ENCODE measurements at regions not wholly inside any gene's neighbourhood (a gene's known extent, or its start where the extent isn't known, plus 50 kb on each side); places are given as distances from the start of the nearest gene placed in this dataset.

DNA sequence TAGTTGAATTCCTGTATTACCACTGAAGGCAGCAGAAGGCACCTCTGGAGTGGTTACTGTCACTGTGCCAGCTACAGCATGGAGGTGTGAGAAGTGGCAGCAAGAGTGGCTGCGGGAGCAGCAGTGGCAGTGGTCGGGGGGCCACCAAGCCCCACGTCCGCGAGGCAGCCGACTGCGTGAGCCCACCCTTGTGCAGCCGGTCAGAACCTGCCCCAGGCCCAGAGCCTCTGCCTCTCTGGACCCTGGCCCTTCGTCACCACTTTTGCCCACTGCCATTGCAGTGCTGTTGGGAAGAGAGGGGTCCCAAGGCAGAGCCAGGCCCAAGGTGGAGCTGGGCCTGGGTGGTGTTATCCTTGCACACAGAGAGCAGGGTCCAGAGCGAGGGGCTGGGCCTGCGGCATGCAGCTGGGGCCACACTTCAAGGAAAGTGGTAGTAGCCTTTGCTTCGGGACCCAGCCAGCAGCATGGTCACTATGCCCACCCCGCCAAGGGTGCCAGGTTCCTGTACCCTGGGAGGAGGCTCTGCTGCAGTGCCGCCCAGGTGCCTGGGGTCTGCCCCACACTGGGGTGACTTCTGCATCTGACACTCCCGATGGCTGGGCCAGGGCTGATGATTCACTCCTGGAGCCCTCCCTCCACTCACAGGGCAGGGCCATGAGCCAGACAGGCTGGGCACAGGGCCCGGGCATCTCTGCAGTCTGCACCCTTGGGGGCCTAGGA lies 450.1 kb upstream of the LRATD1 start:
- TF ChIP-seq CREB1 (CRISPR knock-in tag; IDR thresholded peaks at IDR 0.05; ENCODE audit: low read depth), result no peak
- TF ChIP-seq, protein P1, sequence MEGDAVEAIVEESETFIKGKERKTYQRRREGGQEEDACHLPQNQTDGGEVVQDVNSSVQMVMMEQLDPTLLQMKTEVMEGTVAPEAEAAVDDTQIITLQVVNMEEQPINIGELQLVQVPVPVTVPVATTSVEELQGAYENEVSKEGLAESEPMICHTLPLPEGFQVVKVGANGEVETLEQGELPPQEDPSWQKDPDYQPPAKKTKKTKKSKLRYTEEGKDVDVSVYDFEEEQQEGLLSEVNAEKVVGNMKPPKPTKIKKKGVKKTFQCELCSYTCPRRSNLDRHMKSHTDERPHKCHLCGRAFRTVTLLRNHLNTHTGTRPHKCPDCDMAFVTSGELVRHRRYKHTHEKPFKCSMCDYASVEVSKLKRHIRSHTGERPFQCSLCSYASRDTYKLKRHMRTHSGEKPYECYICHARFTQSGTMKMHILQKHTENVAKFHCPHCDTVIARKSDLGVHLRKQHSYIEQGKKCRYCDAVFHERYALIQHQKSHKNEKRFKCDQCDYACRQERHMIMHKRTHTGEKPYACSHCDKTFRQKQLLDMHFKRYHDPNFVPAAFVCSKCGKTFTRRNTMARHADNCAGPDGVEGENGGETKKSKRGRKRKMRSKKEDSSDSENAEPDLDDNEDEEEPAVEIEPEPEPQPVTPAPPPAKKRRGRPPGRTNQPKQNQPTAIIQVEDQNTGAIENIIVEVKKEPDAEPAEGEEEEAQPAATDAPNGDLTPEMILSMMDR (conservative IDR thresholded peaks at IDR 0.05; ENCODE audit: low read depth in 2 of 2), result no peak

DNA sequence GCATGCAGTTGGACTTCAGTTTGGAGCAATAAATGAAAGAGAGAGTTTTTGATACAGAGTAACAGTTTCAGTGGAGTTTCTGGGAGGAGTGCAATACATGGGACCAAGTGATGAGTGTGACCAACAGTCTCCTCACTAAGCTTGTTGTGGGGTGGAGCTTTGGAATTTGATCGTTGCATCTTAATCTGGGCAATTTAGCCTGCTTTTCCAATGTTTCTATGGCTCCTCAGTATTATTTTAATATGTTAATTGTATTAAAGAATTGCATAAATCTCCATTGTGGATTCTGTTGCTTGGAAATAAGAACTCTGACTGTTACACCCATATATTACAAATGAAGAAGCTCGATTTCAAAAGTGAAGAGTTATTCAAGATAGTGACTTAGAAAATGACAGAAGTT lies 446.6 kb upstream of the LRATD1 start:
- Mint-ChIP-seq H3K27me3 (ENCODE audit: insufficient read depth, low read depth, poor library complexity) (peaks cover 2% of the 10 kb centered on the region), H3K36me3 (ENCODE audit: low read depth) (peaks cover 7% of the 10 kb centered on the region; the same call in 1 of the 3 replicates), H3K27ac (no peak overlapping the region), H3K9me3 (peaks cover 13% of the 10 kb centered on the region; the same call in 2 of the 3 replicates), H3K4me3 (no peak overlapping the region), H3K4me1 (no peaks in the 10 kb centered on the region; the same call in 2 of the 3 replicates)
- Histone ChIP-seq H3F3A (replicated peaks; ENCODE audit: low read depth) (no peaks in the 10 kb centered on the region), H2AFZ (no peak overlapping the region), H3K4me2 (no peak overlapping the region), H4K20me1 (replicated peaks; ENCODE audit: insufficient read depth) (no peaks in the 10 kb centered on the region), H3K36me3 (ENCODE audit: insufficient read depth) (no peaks in the 10 kb centered on the region), H3K9me2 (ENCODE audit: insufficient read depth) (0 out of 2 replicates have a peak, but pooled peaks cover 4% of the 10 kb centered on the region), H3K4me3 (no peak overlapping the region), H3K27ac (ENCODE audit: low read depth) (no peak overlapping the region), H3K79me2 (replicated peaks; ENCODE audit: insufficient read depth) (no peaks in the 10 kb centered on the region), H3K4me1 (ENCODE audit: insufficient read depth) (peaks cover 5% of the 10 kb centered on the region; the same call in 1 of the 2 replicates), H3K27me3 (ENCODE audit: insufficient read depth) (no peaks in the 10 kb centered on the region)
- DNase-seq (ENCODE audit: low spot score) (no peak), ATAC-seq (no peak)
- TF ChIP-seq NANOG (IDR thresholded peaks at IDR 0.05; ENCODE audit: borderline replicate concordance) (no peak), CREB1 (CRISPR knock-in tag; IDR thresholded peaks at IDR 0.05; ENCODE audit: low read depth) (no peak), POLR2AphosphoS5 (IDR thresholded peaks at IDR 0.05; ENCODE audit: low read depth) (no peak), EZH2 (IDR thresholded peaks at IDR 0.05; ENCODE audit: low read depth, unreplicated experiment) (no peak), ZNF114 (CRISPR knock-in tag; IDR thresholded peaks at IDR 0.05) (no peak), STAT1 (IDR thresholded peaks at IDR 0.05; ENCODE audit: unreplicated experiment) (no peak), ZNF331 (CRISPR knock-in tag; IDR thresholded peaks at IDR 0.05; ENCODE audit: low read depth) (no peak), JUNB (IDR thresholded peaks at IDR 0.05; ENCODE audit: unreplicated experiment) (no peak), EZH2phosphoT487 (IDR thresholded peaks at IDR 0.05; ENCODE audit: unreplicated experiment) (no peak)
- TF ChIP-seq, protein P2, sequence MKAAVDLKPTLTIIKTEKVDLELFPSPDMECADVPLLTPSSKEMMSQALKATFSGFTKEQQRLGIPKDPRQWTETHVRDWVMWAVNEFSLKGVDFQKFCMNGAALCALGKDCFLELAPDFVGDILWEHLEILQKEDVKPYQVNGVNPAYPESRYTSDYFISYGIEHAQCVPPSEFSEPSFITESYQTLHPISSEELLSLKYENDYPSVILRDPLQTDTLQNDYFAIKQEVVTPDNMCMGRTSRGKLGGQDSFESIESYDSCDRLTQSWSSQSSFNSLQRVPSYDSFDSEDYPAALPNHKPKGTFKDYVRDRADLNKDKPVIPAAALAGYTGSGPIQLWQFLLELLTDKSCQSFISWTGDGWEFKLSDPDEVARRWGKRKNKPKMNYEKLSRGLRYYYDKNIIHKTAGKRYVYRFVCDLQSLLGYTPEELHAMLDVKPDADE (IDR thresholded peaks at IDR 0.05), result no peak
- TF ChIP-seq, protein P3, sequence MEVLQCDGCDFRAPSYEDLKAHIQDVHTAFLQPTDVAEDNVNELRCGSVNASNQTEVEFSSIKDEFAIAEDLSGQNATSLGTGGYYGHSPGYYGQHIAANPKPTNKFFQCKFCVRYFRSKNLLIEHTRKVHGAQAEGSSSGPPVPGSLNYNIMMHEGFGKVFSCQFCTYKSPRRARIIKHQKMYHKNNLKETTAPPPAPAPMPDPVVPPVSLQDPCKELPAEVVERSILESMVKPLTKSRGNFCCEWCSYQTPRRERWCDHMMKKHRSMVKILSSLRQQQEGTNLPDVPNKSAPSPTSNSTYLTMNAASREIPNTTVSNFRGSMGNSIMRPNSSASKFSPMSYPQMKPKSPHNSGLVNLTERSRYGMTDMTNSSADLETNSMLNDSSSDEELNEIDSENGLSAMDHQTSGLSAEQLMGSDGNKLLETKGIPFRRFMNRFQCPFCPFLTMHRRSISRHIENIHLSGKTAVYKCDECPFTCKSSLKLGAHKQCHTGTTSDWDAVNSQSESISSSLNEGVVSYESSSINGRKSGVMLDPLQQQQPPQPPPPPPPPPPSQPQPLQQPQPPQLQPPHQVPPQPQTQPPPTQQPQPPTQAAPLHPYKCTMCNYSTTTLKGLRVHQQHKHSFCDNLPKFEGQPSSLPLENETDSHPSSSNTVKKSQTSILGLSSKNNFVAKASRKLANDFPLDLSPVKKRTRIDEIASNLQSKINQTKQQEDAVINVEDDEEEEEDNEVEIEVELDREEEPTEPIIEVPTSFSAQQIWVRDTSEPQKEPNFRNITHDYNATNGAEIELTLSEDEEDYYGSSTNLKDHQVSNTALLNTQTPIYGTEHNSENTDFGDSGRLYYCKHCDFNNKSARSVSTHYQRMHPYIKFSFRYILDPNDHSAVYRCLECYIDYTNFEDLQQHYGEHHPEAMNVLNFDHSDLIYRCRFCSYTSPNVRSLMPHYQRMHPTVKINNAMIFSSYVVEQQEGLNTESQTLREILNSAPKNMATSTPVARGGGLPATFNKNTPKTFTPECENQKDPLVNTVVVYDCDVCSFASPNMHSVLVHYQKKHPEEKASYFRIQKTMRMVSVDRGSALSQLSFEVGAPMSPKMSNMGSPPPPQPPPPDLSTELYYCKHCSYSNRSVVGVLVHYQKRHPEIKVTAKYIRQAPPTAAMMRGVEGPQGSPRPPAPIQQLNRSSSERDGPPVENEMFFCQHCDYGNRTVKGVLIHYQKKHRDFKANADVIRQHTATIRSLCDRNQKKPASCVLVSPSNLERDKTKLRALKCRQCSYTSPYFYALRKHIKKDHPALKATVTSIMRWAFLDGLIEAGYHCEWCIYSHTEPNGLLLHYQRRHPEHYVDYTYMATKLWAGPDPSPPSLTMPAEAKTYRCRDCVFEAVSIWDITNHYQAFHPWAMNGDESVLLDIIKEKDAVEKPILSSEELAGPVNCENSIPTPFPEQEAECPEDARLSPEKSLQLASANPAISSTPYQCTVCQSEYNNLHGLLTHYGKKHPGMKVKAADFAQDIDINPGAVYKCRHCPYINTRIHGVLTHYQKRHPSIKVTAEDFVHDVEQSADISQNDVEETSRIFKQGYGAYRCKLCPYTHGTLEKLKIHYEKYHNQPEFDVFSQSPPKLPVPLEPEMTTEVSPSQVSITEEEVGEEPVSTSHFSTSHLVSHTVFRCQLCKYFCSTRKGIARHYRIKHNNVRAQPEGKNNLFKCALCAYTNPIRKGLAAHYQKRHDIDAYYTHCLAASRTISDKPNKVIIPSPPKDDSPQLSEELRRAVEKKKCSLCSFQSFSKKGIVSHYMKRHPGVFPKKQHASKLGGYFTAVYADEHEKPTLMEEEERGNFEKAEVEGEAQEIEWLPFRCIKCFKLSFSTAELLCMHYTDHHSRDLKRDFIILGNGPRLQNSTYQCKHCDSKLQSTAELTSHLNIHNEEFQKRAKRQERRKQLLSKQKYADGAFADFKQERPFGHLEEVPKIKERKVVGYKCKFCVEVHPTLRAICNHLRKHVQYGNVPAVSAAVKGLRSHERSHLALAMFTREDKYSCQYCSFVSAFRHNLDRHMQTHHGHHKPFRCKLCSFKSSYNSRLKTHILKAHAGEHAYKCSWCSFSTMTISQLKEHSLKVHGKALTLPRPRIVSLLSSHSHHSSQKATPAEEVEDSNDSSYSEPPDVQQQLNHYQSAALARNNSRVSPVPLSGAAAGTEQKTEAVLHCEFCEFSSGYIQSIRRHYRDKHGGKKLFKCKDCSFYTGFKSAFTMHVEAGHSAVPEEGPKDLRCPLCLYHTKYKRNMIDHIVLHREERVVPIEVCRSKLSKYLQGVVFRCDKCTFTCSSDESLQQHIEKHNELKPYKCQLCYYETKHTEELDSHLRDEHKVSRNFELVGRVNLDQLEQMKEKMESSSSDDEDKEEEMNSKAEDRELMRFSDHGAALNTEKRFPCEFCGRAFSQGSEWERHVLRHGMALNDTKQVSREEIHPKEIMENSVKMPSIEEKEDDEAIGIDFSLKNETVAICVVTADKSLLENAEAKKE (CRISPR knock-in tag; IDR thresholded peaks at IDR 0.05), result no peak

More for the DNA sequence above, 450.1 kb upstream of the LRATD1 start:
- Histone ChIP-seq H3F3A (replicated peaks; ENCODE audit: low read depth) (no peaks in the 10 kb centered on the region), H3K4me3 (no peak overlapping the region), H2AFZ (no peak overlapping the region), H3K36me3 (ENCODE audit: insufficient read depth) (no peaks in the 10 kb centered on the region), H3K27me3 (ENCODE audit: insufficient read depth) (no peaks in the 10 kb centered on the region), H3K27ac (ENCODE audit: low read depth) (no peak overlapping the region), H3K4me1 (ENCODE audit: insufficient read depth) (no peaks in the 10 kb centered on the region), H4K20me1 (replicated peaks; ENCODE audit: insufficient read depth) (no peaks in the 10 kb centered on the region), H3K4me2 (no peak overlapping the region), H3K79me2 (replicated peaks; ENCODE audit: insufficient read depth) (no peaks in the 10 kb centered on the region), H3K9me2 (ENCODE audit: insufficient read depth) (0 out of 2 replicates have a peak, but pooled peaks cover 4% of the 10 kb centered on the region)
- Mint-ChIP-seq H3K4me1 (no peaks in the 10 kb centered on the region), H3K4me3 (no peak overlapping the region), H3K36me3 (ENCODE audit: low read depth) (peaks cover 7% of the 10 kb centered on the region; the same call in 1 of the 3 replicates), H3K9me3 (peaks cover 13% of the 10 kb centered on the region; the same call in 2 of the 3 replicates), H3K27ac (no peak overlapping the region), H3K27me3 (ENCODE audit: insufficient read depth, low read depth, poor library complexity) (no peaks in the 10 kb centered on the region)
- ATAC-seq (no peak), DNase-seq (ENCODE audit: low spot score) (no peak)
